Kidney epithelial cell (primary cell): ENCODE measurements at regions not wholly inside any gene's neighbourhood (a gene's known extent, or its start where the extent isn't known, plus 50 kb on each side); places are given as distances from the start of the nearest gene placed in this dataset.

Experiments used
- DNase-seq: peaks from one replicate; pipeline ENCODE4 v3.0.0-alpha.2; 2010; ENCODE audit warnings: low read depth
- H3K27me3 ChIP-seq: 2 replicates; pipeline ENCODE4 v1.6.0; 2011; ENCODE audit warnings: low read length; ENCODE audit not compliant: control insufficient read depth, insufficient read depth
- H3K36me3 ChIP-seq: 2 replicates; pipeline ENCODE4 v1.5.1; 2011; ENCODE audit warnings: low read length; ENCODE audit not compliant: control insufficient read depth, insufficient read depth
- H3K4me3 ChIP-seq: 2 replicates; pipeline ENCODE4 v1.5.1; 2011; ENCODE audit warnings: low read depth, mild to moderate bottlenecking, control low read depth, low read length
- TF ChIP-seq, protein P1 (sequence below): IDR thresholded peaks from 2 replicates; pipeline ENCODE4 v1.5.1; 2011; ENCODE audit warnings: mild to moderate bottlenecking, moderate library complexity, low read length, control low read depth, inconsistent platforms; ENCODE audit not compliant: insufficient read depth, poor library complexity, severe bottlenecking

GRCh38 chr13:33537026-33537425 is 251.5 kb upstream of the STARD13 start:
- TF ChIP-seq, protein P1, sequence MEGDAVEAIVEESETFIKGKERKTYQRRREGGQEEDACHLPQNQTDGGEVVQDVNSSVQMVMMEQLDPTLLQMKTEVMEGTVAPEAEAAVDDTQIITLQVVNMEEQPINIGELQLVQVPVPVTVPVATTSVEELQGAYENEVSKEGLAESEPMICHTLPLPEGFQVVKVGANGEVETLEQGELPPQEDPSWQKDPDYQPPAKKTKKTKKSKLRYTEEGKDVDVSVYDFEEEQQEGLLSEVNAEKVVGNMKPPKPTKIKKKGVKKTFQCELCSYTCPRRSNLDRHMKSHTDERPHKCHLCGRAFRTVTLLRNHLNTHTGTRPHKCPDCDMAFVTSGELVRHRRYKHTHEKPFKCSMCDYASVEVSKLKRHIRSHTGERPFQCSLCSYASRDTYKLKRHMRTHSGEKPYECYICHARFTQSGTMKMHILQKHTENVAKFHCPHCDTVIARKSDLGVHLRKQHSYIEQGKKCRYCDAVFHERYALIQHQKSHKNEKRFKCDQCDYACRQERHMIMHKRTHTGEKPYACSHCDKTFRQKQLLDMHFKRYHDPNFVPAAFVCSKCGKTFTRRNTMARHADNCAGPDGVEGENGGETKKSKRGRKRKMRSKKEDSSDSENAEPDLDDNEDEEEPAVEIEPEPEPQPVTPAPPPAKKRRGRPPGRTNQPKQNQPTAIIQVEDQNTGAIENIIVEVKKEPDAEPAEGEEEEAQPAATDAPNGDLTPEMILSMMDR, result no peak
- Histone ChIP-seq H3K27me3 (no peaks in the 10 kb centered on the region), H3K4me3 (no peak overlapping the region), H3K36me3 (no peaks in the 10 kb centered on the region)
- no peak for DNase-seq

GRCh38 chr13:33537676-33538075 is 252.1 kb upstream of the STARD13 start:
- no peaks in the 10 kb centered on the region for H3K27me3 ChIP-seq
- no peaks in the 10 kb centered on the region for H3K36me3 ChIP-seq
- no peak for DNase-seq
- TF ChIP-seq, protein P1, result no peak
- H3K4me3 ChIP-seq, result no peak overlapping the region

DNA sequence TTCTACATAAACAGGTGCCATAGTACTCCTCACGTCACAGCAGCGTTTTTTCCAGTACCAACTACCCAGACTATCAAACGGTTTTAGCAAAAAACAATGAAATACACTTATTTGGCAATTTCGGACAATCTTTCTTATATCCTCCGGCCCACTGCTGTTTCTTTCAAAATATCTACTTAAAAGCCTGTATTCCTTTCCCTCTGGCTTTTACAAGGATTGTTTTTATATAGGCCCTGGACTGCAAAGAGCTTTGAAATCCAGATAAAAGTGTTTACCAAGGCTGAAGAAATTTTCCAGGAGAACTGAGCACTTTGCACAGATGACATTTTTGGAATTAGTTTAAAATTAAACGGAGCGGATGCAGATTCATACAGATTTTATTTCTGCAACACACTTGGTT is 255.9 kb upstream of the STARD13 start:
- no peaks in the 10 kb centered on the region for H3K36me3 ChIP-seq
- DNase-seq, result no peak
- no peaks in the 10 kb centered on the region for H3K27me3 ChIP-seq
- no peak overlapping the region for H3K4me3 ChIP-seq
- TF ChIP-seq, protein P1, result no peak

DNA sequence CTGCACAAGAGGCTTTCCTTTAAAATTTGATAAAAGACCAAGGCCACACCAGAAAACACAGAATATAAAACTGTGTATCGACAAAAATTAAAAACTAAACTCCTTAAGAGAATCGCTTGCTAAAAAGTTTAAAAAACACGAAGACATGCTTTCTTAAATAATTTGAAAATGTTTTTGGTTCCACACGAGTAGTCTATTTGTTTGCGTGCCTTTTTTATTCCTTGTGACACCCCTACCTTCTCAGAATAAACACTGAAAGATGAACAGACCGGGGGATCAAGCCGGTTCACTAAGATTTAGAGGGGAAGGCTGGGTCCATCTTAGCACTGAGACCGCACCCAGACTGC is 256.4 kb upstream of the STARD13 start:
- H3K4me3 ChIP-seq, result peak overlapping the region; percentile 41
- TF ChIP-seq, protein P1, result no peak
- H3K27me3 ChIP-seq, result no peaks in the 10 kb centered on the region
- DNase-seq, result no peak
- H3K36me3 ChIP-seq, result no peaks in the 10 kb centered on the region

GRCh38 chr13:33542309-33543088 is 256.9 kb upstream of the STARD13 start:
- DNase-seq, result peak; percentile 96
- no peaks in the 10 kb centered on the region for H3K36me3 ChIP-seq
- H3K27me3 ChIP-seq, result no peaks in the 10 kb centered on the region
- TF ChIP-seq, protein P1, result peak; percentile 85
- peak overlapping the region; percentile 41 for H3K4me3 ChIP-seq

DNA sequence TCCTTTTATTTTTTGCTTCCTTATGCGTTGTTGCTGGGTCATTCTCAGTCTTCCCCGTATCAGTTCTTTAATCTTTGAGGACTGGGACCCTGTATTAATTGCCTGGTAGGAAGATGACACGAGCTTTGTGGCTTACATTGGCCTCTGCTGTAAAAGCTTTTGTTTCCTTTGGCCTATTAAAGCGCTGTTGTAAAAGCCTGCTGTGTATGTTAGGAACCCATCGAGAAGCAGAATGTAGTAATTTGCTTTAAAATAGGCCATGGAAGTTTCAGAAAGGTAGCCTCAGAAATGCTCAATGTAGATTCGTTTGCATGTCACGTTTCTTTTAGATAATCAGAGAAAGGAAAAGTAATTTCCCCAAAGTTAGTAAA is 257.5 kb upstream of the STARD13 start:
- no peaks in the 10 kb centered on the region for H3K27me3 ChIP-seq
- H3K4me3 ChIP-seq, result peak overlapping the region; percentile 41
- TF ChIP-seq, protein P1, result no peak

More for the DNA sequence above, 257.5 kb upstream of the STARD13 start:
- no peak for DNase-seq
- H3K36me3 ChIP-seq, result no peaks in the 10 kb centered on the region
